ENCODE measurements at regions not wholly inside any gene's neighbourhood (a gene's known extent, or its start where the extent isn't known, plus 50 kb on each side); places are given as distances from the start of the nearest gene placed in this dataset.

- TF ChIP-seq CTCF (IDR thresholded peaks at IDR 0.05) (no peak), POLR2A (IDR thresholded peaks at IDR 0.05) (no peak), POLR2AphosphoS5 (IDR thresholded peaks at IDR 0.05) (no peak), EP300 (IDR thresholded peaks at IDR 0.05) (no peak)
These were observed 69.0 kb downstream of the SIPA1L2 start for GRCh38 chr1:232560940-232561339.
